GM12892 (cell line): ENCODE measurements at regions not wholly inside any gene's neighbourhood (a gene's known extent, or its start where the extent isn't known, plus 50 kb on each side); places are given as distances from the start of the nearest gene placed in this dataset.
A peak's percentile ranks its signal among the peaks of the same experiment; 100 is the strongest.

Source experiments
- DNase-seq: peaks from one replicate; pipeline ENCODE4 v3.0.0; 2011; ENCODE audit not compliant: insufficient read length
- FAIRE-seq: peaks from 2 replicates; lab custom pipeline; 2011; peaks lifted over from hg19 to GRCh38; lab: Jason Lieb, UNC
- POLR2A ChIP-seq: IDR thresholded peaks from 2 replicates; pipeline ENCODE4 v1.6.1; 2011; ENCODE audit warnings: low read depth, low read length, control low read depth
- POLR2AphosphoS5 ChIP-seq: IDR thresholded peaks from 2 replicates; pipeline ENCODE4 v1.6.1; 2011; ENCODE audit warnings: low read depth, low read length, control low read depth
- TAF1 ChIP-seq: IDR thresholded peaks from 2 replicates; pipeline ENCODE4 v1.6.1; 2011; ENCODE audit warnings: low read depth, mild to moderate bottlenecking, control low read depth, low read length, borderline replicate concordance

- no peak for FAIRE-seq
- no peak for DNase-seq
- TF ChIP-seq TAF1: no peak
- no peak for TF ChIP-seq POLR2AphosphoS5
- TF ChIP-seq POLR2A: no peak
These were observed 106.1 kb upstream of the CPEB4 start for GRCh38 chr5:173781816-173782670.

GRCh38 chr5:173782671-173783101 is 105.5 kb upstream of the CPEB4 start:
- no peak for DNase-seq
- no peak for FAIRE-seq
- TF ChIP-seq POLR2A (no peak), POLR2AphosphoS5 (no peak), TAF1 (no peak)

GRCh38 chr5:173783371-173783770 is 104.8 kb upstream of the CPEB4 start:
- FAIRE-seq: no peak
- DNase-seq: no peak
- TF ChIP-seq POLR2A (no peak), POLR2AphosphoS5 (no peak), TAF1 (no peak)

GRCh38 chr5:173785400-173785799 is 102.7 kb upstream of the CPEB4 start:
- DNase-seq (no peak), FAIRE-seq (no peak)
- TF ChIP-seq TAF1 (no peak), POLR2A (no peak), POLR2AphosphoS5 (no peak)

- no peak for TF ChIP-seq TAF1
- TF ChIP-seq POLR2AphosphoS5: no peak
- no peak for TF ChIP-seq POLR2A
- DNase-seq (no peak), FAIRE-seq (no peak)
These were observed 102.3 kb upstream of the CPEB4 start for GRCh38 chr5:173785866-173786265.

- FAIRE-seq: peak; percentile 81
- DNase-seq: peak; percentile 39
- TF ChIP-seq TAF1 (no peak), POLR2A (no peak), POLR2AphosphoS5 (no peak)
These were observed 101.6 kb upstream of the CPEB4 start for GRCh38 chr5:173786286-173787187.

GRCh38 chr5:173789031-173789920 is 98.9 kb upstream of the CPEB4 start:
- DNase-seq (no peak), FAIRE-seq (peak; percentile 40)

GRCh38 chr5:173790177-173790719 is 97.9 kb upstream of the CPEB4 start:
- FAIRE-seq (no peak), DNase-seq (no peak)
- TF ChIP-seq TAF1: no peak
- TF ChIP-seq POLR2A: no peak
- no peak for TF ChIP-seq POLR2AphosphoS5

More at GRCh38 chr5:173789031-173789920, 98.9 kb upstream of the CPEB4 start:
- no peak for TF ChIP-seq TAF1
- no peak for TF ChIP-seq POLR2A
- TF ChIP-seq POLR2AphosphoS5: no peak

GRCh38 chr5:173790836-173791546 is 97.2 kb upstream of the CPEB4 start:
- FAIRE-seq (no peak), DNase-seq (no peak)
- no peak for TF ChIP-seq TAF1
- TF ChIP-seq POLR2A: no peak
- TF ChIP-seq POLR2AphosphoS5: no peak

GRCh38 chr5:173791878-173792277 is 96.3 kb upstream of the CPEB4 start:
- no peak for FAIRE-seq
- no peak for TF ChIP-seq POLR2A
- TF ChIP-seq POLR2AphosphoS5: no peak
- TF ChIP-seq TAF1: no peak

GRCh38 chr5:173792781-173793547 is 95.2 kb upstream of the CPEB4 start:
- FAIRE-seq: no peak
- no peak for DNase-seq
- TF ChIP-seq TAF1 (no peak), POLR2AphosphoS5 (no peak), POLR2A (no peak)

More at GRCh38 chr5:173791878-173792277, 96.3 kb upstream of the CPEB4 start:
- DNase-seq: no peak
